Smooth muscle cell (in vitro differentiated cells): ENCODE measurements at regions not wholly inside any gene's neighbourhood (a gene's known extent, or its start where the extent isn't known, plus 50 kb on each side); places are given as distances from the start of the nearest gene placed in this dataset.
A peak's percentile ranks its signal among the peaks of the same experiment; 100 is the strongest.

ENCODE experiments used
- DNase-seq: peaks from one replicate; lab custom pipeline; 2025; ENCODE audit not compliant: unreplicated experiment; lab: John Stamatoyannopoulos, UW
- H2AFZ ChIP-seq: fragments of 200-600 bp; sonication (generic); 2 replicates; pipeline ENCODE4 v1.6.0; 2016; ENCODE audit warnings: antibody characterized with exemption, low read depth, mild to moderate bottlenecking
- H3F3A ChIP-seq: fragments of 200-600 bp; sonication (generic); 2 replicates; pipeline ENCODE4 v1.6.0; 2017; ENCODE audit warnings: antibody characterized with exemption, low read depth
- H3K27ac ChIP-seq: fragments of 200-600 bp; sonication (generic); 2 replicates; pipeline ENCODE4 v1.5.1; 2016; ENCODE audit warnings: low read depth, mild to moderate bottlenecking
- H3K27me3 ChIP-seq: fragments of 200-600 bp; sonication (generic); 2 replicates; pipeline ENCODE4 v1.6.1; 2016; ENCODE audit warnings: low read depth, mild to moderate bottlenecking
- H3K36me3 ChIP-seq: fragments of 200-600 bp; sonication (generic); 2 replicates; pipeline ENCODE4 v1.5.1; 2016; ENCODE audit warnings: low read depth
- H3K4me1 ChIP-seq: fragments of 200-600 bp; sonication (generic); 2 replicates; pipeline ENCODE4 v1.5.1; 2016; ENCODE audit warnings: low read depth
- H3K4me2 ChIP-seq: fragments of 200-600 bp; sonication (generic); 2 replicates; pipeline ENCODE4 v1.6.0; 2016; ENCODE audit warnings: mild to moderate bottlenecking
- H3K4me3 ChIP-seq: fragments of 200-600 bp; sonication (generic); 2 replicates; pipeline ENCODE4 v1.5.1; 2016; ENCODE audit warnings: mild to moderate bottlenecking
- H3K79me2 ChIP-seq: fragments of 200-600 bp; sonication (generic); 2 replicates; pipeline ENCODE4 v1.6.0; 2016; ENCODE audit warnings: low read depth, mild to moderate bottlenecking
- H3K9ac ChIP-seq: fragments of 200-600 bp; sonication (generic); 2 replicates; pipeline ENCODE4 v1.6.0; 2016; ENCODE audit warnings: low read depth
- H3K9me3 ChIP-seq: fragments of 200-600 bp; sonication (generic); replicated peaks from 2 replicates; pipeline ENCODE4 v1.5.1; 2016; ENCODE audit warnings: low read depth
- H4K20me1 ChIP-seq: fragments of 200-600 bp; sonication (generic); 2 replicates; pipeline ENCODE4 v1.6.0; 2016; ENCODE audit warnings: low read depth
- WGBS: methylation state at CpG from one replicate; pipeline ENCODE4 v1.1.7; 2016; ENCODE audit warnings: low lambda C conversion rate; 5-methylcytosine and 5-hydroxymethylcytosine counted together
- TF ChIP-seq, protein P1 (sequence below): fragments of 200-600 bp; sonication (generic); IDR thresholded peaks from 2 replicates; pipeline ENCODE4 v1.5.1; 2017; ENCODE audit warnings: borderline replicate concordance, mild to moderate bottlenecking, antibody characterized with exemption; ENCODE audit not compliant: insufficient read depth, poor library complexity, severe bottlenecking

DNA sequence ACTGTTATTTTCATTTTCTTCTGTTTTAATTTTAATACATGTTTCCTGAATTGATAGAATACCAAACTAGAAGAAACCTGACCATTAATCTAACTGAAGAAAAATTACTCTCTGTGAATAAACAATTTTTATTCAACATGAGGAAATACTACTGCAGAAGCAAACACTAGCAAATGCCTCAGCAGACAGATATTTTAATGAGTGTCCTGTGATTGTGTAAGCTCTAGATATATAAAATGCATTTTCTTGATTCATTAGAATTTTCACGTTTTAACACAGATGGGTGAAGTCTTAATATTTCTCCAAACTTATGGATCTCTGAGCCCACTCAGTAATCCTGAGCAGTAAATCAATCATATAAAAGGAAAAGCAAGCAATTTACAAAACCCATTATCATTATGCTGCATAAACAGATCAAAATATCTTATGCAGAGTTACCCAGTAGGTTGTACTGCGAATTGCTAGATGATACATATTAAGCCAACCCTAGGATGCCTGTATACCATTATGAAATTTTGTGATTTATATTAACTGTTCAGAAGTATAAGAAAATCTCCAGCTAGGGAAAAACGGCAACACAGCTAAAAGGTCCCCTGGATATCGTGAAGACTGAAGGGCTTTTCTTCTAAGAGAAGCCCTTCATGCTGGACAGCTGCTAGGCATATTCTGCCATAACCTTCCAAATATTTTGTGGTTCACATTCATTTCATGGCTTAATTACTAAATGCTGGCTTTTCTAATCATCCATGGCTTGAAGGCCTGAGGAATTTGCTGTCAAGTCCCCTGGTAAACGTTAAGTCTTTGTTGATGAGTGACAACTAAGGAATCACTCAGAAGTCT, 157.7 kb upstream of the TGFBR2 start:
- H3K9ac ChIP-seq = no peak overlapping the region
- TF ChIP-seq, protein P1, sequence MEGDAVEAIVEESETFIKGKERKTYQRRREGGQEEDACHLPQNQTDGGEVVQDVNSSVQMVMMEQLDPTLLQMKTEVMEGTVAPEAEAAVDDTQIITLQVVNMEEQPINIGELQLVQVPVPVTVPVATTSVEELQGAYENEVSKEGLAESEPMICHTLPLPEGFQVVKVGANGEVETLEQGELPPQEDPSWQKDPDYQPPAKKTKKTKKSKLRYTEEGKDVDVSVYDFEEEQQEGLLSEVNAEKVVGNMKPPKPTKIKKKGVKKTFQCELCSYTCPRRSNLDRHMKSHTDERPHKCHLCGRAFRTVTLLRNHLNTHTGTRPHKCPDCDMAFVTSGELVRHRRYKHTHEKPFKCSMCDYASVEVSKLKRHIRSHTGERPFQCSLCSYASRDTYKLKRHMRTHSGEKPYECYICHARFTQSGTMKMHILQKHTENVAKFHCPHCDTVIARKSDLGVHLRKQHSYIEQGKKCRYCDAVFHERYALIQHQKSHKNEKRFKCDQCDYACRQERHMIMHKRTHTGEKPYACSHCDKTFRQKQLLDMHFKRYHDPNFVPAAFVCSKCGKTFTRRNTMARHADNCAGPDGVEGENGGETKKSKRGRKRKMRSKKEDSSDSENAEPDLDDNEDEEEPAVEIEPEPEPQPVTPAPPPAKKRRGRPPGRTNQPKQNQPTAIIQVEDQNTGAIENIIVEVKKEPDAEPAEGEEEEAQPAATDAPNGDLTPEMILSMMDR = no peak
- no peaks in the 10 kb centered on the region for H3F3A ChIP-seq
- H3K27ac ChIP-seq = peak overlapping the region; percentile 5
- DNase-seq = no peak
- H3K4me2 ChIP-seq = peak overlapping the region; percentile 25
- H2AFZ ChIP-seq = no peak overlapping the region
- H3K4me3 ChIP-seq = no peak overlapping the region
- H3K4me1 ChIP-seq = no peaks in the 10 kb centered on the region
- H3K79me2 ChIP-seq = no peaks in the 10 kb centered on the region
- 64% methylated on average over 5 of the region's 5 CpGs for WGBS
- no peaks in the 10 kb centered on the region for H3K27me3 ChIP-seq
- H4K20me1 ChIP-seq = no peaks in the 10 kb centered on the region
- no peaks in the 10 kb centered on the region for H3K36me3 ChIP-seq
- no peaks in the 10 kb centered on the region for H3K9me3 ChIP-seq

GRCh38 chr3:30449290-30449632, 157.1 kb upstream of the TGFBR2 start:
- no peak overlapping the region for H3K4me2 ChIP-seq

GRCh38 chr3:30452446-30452845, 154.0 kb upstream of the TGFBR2 start:
- Histone ChIP-seq H3K27me3 (no peaks in the 10 kb centered on the region), H3K9ac (no peak overlapping the region), H3F3A (no peaks in the 10 kb centered on the region), H3K4me3 (no peak overlapping the region), H3K79me2 (no peaks in the 10 kb centered on the region), H3K9me3 (no peaks in the 10 kb centered on the region), H3K36me3 (no peaks in the 10 kb centered on the region), H3K27ac (no peak overlapping the region), H3K4me2 (no peak overlapping the region), H4K20me1 (no peaks in the 10 kb centered on the region), H2AFZ (no peak overlapping the region), H3K4me1 (no peaks in the 10 kb centered on the region)
- TF ChIP-seq, protein P1 = no peak
- DNase-seq = no peak
- WGBS = 92% methylated on average over 3 of the region's 3 CpGs

More at GRCh38 chr3:30449290-30449632, 157.1 kb upstream of the TGFBR2 start:
- no peak for DNase-seq
- TF ChIP-seq, protein P1 = no peak
- 89% methylated on average over 1 of the region's 1 CpG for WGBS
- Histone ChIP-seq H3K4me3 (no peak overlapping the region), H3K9me3 (no peaks in the 10 kb centered on the region), H3K4me1 (no peaks in the 10 kb centered on the region), H3F3A (no peaks in the 10 kb centered on the region), H3K9ac (no peak overlapping the region), H2AFZ (no peak overlapping the region), H3K27me3 (no peaks in the 10 kb centered on the region), H3K36me3 (no peaks in the 10 kb centered on the region), H3K79me2 (no peaks in the 10 kb centered on the region), H3K27ac (no peak overlapping the region), H4K20me1 (no peaks in the 10 kb centered on the region)
